Duodenal mucosa (tissue), 2 donors: ENCODE measurements at regions not wholly inside any gene's neighbourhood (a gene's known extent, or its start where the extent isn't known, plus 50 kb on each side); places are given as distances from the start of the nearest gene placed in this dataset.

ENCODE experiments used
- H3K27ac ChIP-seq: one replicate; pipeline ENCODE4 v1.7.0; 2013; ENCODE audit warnings: low read depth, low read length
- H3K27me3 ChIP-seq, 2 donors: one replicate each; pipeline ENCODE4 v1.7.0; 2013; ENCODE audit warnings: low read length in 2 of 2, control low read depth in 1 of 2; ENCODE audit not compliant: insufficient read depth in 2 of 2, control insufficient read depth in 1 of 2
- H3K36me3 ChIP-seq, 2 donors: one replicate each; pipeline ENCODE4 v1.7.0; 2013; ENCODE audit warnings: low read length in 2 of 2, control low read depth in 1 of 2; ENCODE audit not compliant: insufficient read depth in 2 of 2, control insufficient read depth in 1 of 2
- H3K4me1 ChIP-seq, 2 donors: one replicate each; pipeline ENCODE4 v1.7.0; 2013; ENCODE audit warnings: low read length in 2 of 2, control low read depth in 1 of 2; ENCODE audit not compliant: insufficient read depth in 2 of 2, control insufficient read depth in 1 of 2
- H3K4me3 ChIP-seq, 2 donors: one replicate each; pipeline ENCODE4 v1.7.0; 2013; ENCODE audit warnings: low read length in 2 of 2, low read depth in 1 of 2
- H3K9ac ChIP-seq, 2 donors: one replicate each; pipeline ENCODE4 v1.7.0; 2013; ENCODE audit warnings: low read length in 2 of 2, low read depth in 1 of 2
- H3K9me3 ChIP-seq, 2 donors: one replicate each; pipeline ENCODE4 v1.7.0; 2013; ENCODE audit warnings: low read length in 2 of 2, control low read depth in 1 of 2; ENCODE audit not compliant: control insufficient read depth in 1 of 2

DNA sequence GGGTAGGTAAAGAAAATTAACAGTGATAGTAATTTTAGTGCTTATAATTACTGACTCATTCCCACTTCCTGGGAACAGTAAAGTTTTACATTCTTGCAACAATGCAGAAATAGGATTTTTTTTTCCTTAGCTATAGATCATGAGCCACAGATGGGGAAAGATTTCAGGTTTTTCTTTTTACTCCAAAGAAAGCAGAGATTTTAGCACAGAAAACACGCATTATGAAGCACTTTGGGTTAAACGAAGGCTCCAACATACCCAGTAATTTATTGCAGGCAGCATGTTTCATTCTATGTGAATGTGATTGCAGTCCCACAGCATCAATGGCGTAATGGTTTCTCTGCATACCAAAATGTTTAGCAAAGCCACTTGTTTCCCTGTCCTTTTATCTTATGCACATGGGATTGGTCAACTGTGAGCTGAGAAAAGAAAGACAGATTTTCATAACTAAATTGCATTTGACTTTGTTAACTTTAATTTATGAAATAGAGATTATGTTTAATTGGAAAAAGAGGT is 124.6 kb upstream of the E2F7 start:
- no peaks in the 10 kb centered on the region for H3K4me1 ChIP-seq
- H3K27ac ChIP-seq = no peak overlapping the region
- H3K9ac ChIP-seq = no peak overlapping the region
- H3K9me3 ChIP-seq = no peaks in the 10 kb centered on the region
- no peaks in the 10 kb centered on the region for H3K36me3 ChIP-seq
- no peaks in the 10 kb centered on the region for H3K27me3 ChIP-seq
- H3K4me3 ChIP-seq = no peak overlapping the region

DNA sequence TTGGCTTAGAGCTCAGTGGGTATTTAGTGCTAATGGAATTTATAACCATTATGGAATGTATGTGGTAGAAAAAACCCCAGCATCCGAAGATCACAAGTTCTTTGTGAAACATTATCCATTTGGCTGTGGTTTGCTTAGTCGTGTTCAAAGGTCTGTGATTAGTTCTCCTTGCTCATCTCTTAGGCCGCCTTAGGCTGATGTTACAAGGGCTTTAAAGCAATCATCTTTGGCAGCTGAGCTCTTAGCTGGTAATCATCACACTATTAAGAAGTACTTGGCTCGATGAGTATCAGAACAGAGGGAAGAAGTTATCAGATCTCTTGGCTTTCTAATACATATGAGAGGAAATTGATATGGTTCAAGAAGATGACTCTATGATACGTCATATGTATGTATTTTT is 124.1 kb upstream of the E2F7 start:
- Histone ChIP-seq H3K4me3 (no peak overlapping the region), H3K27ac (no peak overlapping the region), H3K4me1 (no peaks in the 10 kb centered on the region), H3K9ac (no peak overlapping the region), H3K36me3 (no peaks in the 10 kb centered on the region), H3K9me3 (no peaks in the 10 kb centered on the region), H3K27me3 (no peaks in the 10 kb centered on the region)

DNA sequence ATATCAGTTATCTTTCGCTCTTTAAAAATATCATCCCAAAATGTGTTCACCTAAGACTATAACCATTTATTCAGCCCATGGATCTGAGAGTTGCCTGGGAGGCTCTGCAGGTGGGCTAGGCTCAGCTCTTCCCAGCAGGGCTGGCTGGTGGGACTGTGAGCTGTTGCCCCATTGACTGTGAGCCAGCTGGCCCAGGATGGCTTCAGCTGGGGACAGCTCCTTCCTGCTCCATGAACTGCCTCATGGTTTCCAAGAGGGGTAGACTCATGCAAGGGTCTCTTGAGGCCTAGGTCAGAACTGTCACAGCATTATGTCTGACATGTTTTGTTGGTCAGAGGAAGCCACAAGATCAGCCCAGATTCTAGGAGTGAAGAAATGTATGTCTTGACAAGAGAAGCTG is 114.1 kb upstream of the E2F7 start:
- no peaks in the 10 kb centered on the region for H3K9me3 ChIP-seq

DNA sequence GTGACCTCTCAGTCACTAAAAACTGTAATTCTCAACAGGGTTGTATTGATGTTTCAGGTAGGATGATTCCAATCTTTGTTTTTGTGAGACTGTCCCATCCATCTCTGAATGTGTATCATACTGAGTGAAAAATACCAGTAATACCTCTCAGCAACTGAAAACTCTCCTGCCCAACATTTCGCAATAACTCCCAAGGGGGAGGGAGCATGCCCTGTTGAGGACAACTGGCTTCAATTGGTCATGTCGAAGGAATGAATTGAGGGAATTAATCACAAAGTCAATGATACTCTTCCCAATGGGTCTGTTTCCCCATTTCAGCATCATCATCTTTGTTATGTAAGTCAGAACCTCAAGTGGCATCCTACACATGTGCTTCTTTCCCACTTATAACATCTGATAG is 102.4 kb upstream of the E2F7 start:
- Histone ChIP-seq H3K9ac (no peak overlapping the region), H3K27ac (no peak overlapping the region), H3K36me3 (no peaks in the 10 kb centered on the region), H3K4me3 (no peak overlapping the region), H3K27me3 (no peaks in the 10 kb centered on the region), H3K4me1 (no peaks in the 10 kb centered on the region), H3K9me3 (no peaks in the 10 kb centered on the region)

More for the DNA sequence above, 114.1 kb upstream of the E2F7 start:
- Histone ChIP-seq H3K9ac (no peak overlapping the region), H3K36me3 (no peaks in the 10 kb centered on the region), H3K27ac (no peak overlapping the region), H3K4me3 (no peak overlapping the region), H3K27me3 (no peaks in the 10 kb centered on the region), H3K4me1 (no peaks in the 10 kb centered on the region)

DNA sequence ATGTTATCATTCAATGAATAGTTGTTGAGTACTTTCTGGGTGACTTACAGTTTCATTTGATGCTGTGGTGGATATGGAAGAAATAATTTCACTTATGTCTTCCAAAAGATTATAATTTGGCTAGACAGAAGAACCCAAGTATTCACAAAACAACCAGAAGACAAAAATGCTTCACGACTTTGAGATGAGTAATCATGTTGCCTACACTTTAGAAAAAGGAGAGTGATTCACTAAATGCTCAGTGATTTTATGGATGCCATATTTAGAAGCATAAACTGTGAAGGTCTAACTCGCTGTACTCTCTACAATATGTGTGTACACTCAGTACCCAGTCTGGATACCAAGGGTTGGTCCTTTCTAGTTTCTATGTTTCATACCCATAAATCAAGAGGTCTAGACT is 101.3 kb upstream of the E2F7 start:
- Histone ChIP-seq H3K9me3 (no peaks in the 10 kb centered on the region), H3K27me3 (no peaks in the 10 kb centered on the region), H3K36me3 (no peaks in the 10 kb centered on the region), H3K4me1 (no peaks in the 10 kb centered on the region), H3K9ac (no peak overlapping the region), H3K4me3 (no peak overlapping the region), H3K27ac (no peak overlapping the region)

DNA sequence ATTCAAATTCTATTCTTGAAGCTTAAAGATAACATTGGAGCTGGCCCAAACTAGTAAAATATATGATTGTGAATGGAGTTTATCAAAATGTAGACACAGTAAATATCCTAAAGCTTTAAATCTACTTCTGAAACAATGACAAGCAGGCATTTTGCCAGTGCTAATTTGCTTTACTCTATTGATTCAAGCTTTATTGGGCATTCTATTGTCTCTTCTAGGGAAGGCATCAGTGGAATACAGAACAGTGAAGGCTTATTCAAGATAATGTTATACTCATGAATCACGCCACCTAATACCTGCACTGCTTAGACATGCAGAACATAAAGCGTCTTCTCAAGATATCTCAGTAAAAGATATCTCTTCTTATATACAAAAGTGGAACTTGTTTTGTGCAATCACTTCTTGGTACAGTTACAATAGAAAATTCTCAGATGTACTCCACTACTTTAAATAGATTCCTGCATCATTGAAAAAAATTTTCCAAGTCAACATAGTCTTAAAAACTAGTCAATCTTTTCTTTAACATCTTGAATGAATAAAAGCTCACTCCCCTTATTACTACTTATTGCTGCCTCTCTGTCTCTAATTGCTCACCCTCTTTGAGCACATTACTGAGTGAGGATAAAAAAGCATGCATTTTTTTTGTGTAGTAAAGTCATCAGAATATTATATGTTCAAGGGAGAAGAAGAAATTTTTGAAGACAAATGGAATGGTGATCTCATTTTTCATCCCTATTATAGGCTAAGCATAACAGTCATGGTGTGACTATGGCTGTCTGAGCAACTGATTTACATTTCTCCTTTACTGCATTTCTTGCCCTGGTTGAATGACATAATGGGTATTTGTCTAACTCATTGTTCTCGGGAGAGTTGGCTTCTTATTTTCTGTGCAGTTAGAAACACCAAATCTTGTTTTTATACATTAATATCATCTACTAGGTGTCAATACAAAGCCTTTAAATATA is 98.0 kb upstream of the E2F7 start:
- no peaks in the 10 kb centered on the region for H3K36me3 ChIP-seq
- H3K9ac ChIP-seq = no peak overlapping the region
- no peak overlapping the region for H3K27ac ChIP-seq
- H3K9me3 ChIP-seq = no peaks in the 10 kb centered on the region
- no peak overlapping the region for H3K4me3 ChIP-seq
- no peaks in the 10 kb centered on the region for H3K4me1 ChIP-seq
- no peaks in the 10 kb centered on the region for H3K27me3 ChIP-seq

DNA sequence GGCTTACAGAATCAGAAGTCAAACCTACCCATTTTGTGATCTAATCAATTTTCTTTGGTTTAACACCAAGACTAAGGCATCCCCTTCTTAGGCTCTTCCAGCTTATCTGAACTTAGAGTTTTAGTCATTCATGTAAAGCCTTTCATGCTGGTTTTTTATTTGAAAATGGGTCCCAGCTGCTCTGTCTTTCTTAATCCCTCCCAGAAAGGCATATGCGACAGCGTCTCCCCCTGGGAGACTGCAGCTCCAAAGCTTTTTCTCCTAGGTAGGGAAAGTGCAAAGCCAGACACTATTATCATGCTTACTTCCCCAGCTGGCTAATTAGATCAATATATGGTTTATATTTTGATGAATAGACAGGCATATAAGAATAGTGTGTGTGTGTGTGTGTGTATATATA is 96.6 kb upstream of the E2F7 start:
- Histone ChIP-seq H3K27me3 (no peaks in the 10 kb centered on the region), H3K4me1 (no peaks in the 10 kb centered on the region), H3K4me3 (no peak overlapping the region), H3K36me3 (no peaks in the 10 kb centered on the region), H3K9ac (no peak overlapping the region), H3K27ac (no peak overlapping the region), H3K9me3 (no peaks in the 10 kb centered on the region)

DNA sequence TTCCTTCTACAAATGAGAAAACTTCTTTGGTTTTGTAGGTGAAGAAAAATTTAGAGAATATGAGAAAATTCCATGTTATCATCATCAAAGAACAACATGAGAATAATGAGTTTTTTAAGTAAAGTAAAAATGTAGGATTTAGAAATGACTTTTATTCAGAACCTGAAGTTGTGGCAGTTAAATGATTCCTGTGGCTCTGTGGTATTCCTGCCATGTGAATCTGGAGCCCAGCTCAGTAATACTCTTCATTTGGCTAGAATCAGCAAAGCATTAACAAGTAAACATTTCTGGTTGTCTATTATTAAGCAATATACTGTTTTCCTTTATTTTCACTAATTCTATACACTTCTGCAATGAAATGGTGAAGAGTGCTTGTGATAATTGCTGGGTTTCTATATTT is 95.6 kb upstream of the E2F7 start:
- Histone ChIP-seq H3K9me3 (no peaks in the 10 kb centered on the region), H3K9ac (no peak overlapping the region), H3K27ac (no peak overlapping the region), H3K27me3 (no peaks in the 10 kb centered on the region), H3K36me3 (no peaks in the 10 kb centered on the region), H3K4me1 (no peaks in the 10 kb centered on the region), H3K4me3 (no peak overlapping the region)

DNA sequence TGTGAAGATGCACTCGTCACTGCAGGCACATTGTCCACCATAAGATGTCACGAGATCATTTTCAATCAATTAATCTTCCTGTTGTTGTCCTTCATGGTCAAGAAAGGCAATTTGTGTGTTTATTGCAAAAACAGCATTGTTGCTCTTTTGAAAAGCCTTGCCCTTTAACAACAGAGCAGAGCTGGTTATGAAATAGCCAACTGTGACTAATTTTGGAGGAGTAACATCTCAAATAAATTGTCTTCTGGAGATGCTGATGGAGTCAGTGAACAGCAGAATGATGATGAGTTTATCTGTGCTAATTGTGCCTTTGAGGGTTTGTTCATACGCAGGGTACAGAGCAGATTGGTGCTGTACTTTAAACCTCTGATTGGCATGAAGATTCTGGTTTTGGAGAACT is 88.3 kb upstream of the E2F7 start:
- H3K4me3 ChIP-seq = no peak overlapping the region
- H3K9ac ChIP-seq = no peak overlapping the region
- H3K27me3 ChIP-seq = no peaks in the 10 kb centered on the region
- no peaks in the 10 kb centered on the region for H3K9me3 ChIP-seq
- H3K27ac ChIP-seq = no peak overlapping the region
- no peaks in the 10 kb centered on the region for H3K36me3 ChIP-seq
- H3K4me1 ChIP-seq = no peaks in the 10 kb centered on the region

DNA sequence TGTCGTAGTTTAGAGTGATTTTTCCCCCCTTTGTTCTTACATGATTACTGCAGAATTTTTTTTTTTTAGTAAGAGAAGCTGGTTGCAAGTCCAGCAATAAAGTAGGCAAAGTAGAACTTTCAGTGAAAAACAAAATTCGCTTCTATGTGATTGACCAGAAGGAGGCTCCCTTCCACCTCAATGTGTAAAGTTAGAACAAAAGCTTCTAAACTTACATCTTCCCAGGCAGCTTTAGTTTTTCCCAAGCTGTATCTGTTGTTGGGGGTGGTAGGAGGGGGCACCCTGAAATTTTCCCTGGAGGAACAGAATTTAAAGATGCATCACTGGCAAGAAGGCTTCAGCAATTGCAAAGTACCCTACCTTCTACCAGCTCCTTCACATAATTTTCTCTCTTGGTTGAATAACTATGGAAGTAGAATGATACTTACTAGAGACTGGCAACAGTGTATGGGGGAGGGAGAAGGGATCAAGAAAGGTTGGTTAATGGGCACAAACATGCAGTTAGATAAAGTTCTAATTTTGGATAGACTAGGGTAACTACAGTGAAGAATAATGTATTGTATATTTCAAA is 87.3 kb upstream of the E2F7 start:
- Histone ChIP-seq H3K36me3 (no peaks in the 10 kb centered on the region), H3K27ac (no peak overlapping the region), H3K27me3 (no peaks in the 10 kb centered on the region), H3K9ac (no peak overlapping the region), H3K4me1 (no peaks in the 10 kb centered on the region), H3K9me3 (no peaks in the 10 kb centered on the region), H3K4me3 (no peak overlapping the region)
